Hepatocyte (in vitro differentiated cells): ENCODE measurements at regions not wholly inside any gene's neighbourhood (a gene's known extent, or its start where the extent isn't known, plus 50 kb on each side); places are given as distances from the start of the nearest gene placed in this dataset.

Experiments used
- DNase-seq: peaks from one replicate; pipeline ENCODE4 v3.0.0-alpha.2; 2016; ENCODE audit warnings: low spot score
- H2AFZ ChIP-seq: fragments of 200-600 bp; sonication (generic); 2 replicates; pipeline ENCODE4 v1.6.0; 2016; ENCODE audit warnings: antibody characterized with exemption, mild to moderate bottlenecking
- H3K27ac ChIP-seq: fragments of 200-600 bp; sonication (generic); 2 replicates; pipeline ENCODE4 v1.5.1; 2016; ENCODE audit warnings: mild to moderate bottlenecking
- H3K27me3 ChIP-seq: fragments of 200-600 bp; sonication (generic); 2 replicates; pipeline ENCODE4 v1.6.1; 2016
- H3K36me3 ChIP-seq: fragments of 200-600 bp; sonication (generic); replicated peaks from 2 replicates; pipeline ENCODE4 v1.5.1; 2016; ENCODE audit warnings: low read depth; ENCODE audit not compliant: insufficient read depth
- H3K4me1 ChIP-seq: fragments of 200-600 bp; sonication (generic); 2 replicates; pipeline ENCODE4 v1.5.1; 2016; ENCODE audit warnings: mild to moderate bottlenecking, moderate library complexity; ENCODE audit not compliant: insufficient read depth
- H3K4me2 ChIP-seq: fragments of 200-600 bp; sonication (generic); 2 replicates; pipeline ENCODE4 v1.6.0; 2016
- H3K4me3 ChIP-seq: fragments of 200-600 bp; sonication (generic); 2 replicates; pipeline ENCODE4 v1.5.1; 2016; ENCODE audit warnings: mild to moderate bottlenecking
- H3K79me2 ChIP-seq: fragments of 200-600 bp; sonication (generic); 2 replicates; pipeline ENCODE4 v1.6.0; 2017; ENCODE audit warnings: mild to moderate bottlenecking
- H3K9me2 ChIP-seq: fragments of 200-600 bp; sonication (generic); replicated peaks from 2 replicates; pipeline ENCODE4 v1.6.0; 2017; ENCODE audit warnings: mild to moderate bottlenecking; ENCODE audit not compliant: insufficient read depth
- H3K9me3 ChIP-seq: fragments of 200-600 bp; sonication (generic); 2 replicates; pipeline ENCODE4 v1.5.1; 2016; ENCODE audit warnings: low read depth, mild to moderate bottlenecking
- H4K20me1 ChIP-seq: fragments of 200-600 bp; sonication (generic); 2 replicates; pipeline ENCODE4 v1.6.0; 2016; ENCODE audit warnings: mild to moderate bottlenecking; ENCODE audit not compliant: insufficient read depth, poor library complexity, severe bottlenecking
- EZH2 ChIP-seq: fragments of 200-600 bp; sonication (generic); IDR thresholded peaks from 2 replicates; pipeline ENCODE4 v1.6.1; 2016; ENCODE audit warnings: antibody characterized with exemption, mild to moderate bottlenecking, borderline replicate concordance
- EZH2phosphoT487 ChIP-seq: fragments of 200-600 bp; sonication (generic); IDR thresholded peaks from one replicate; pipeline ENCODE4 v1.6.1; 2018; ENCODE audit warnings: antibody characterized with exemption, mild to moderate bottlenecking, low read depth, moderate library complexity; ENCODE audit not compliant: unreplicated experiment, severe bottlenecking
- WGBS: methylation state at CpG from one replicate; pipeline ENCODE4 v1.1.6; 2016; ENCODE audit warnings: low lambda C conversion rate; ENCODE audit errors: missing lambda C conversion rate; 5-methylcytosine and 5-hydroxymethylcytosine counted together
- TF ChIP-seq, protein P1 (sequence below): fragments of 200-600 bp; sonication (generic); IDR thresholded peaks from 2 replicates; pipeline ENCODE4 v1.5.1; 2016; ENCODE audit warnings: antibody characterized with exemption, mild to moderate bottlenecking; ENCODE audit not compliant: poor library complexity

DNA sequence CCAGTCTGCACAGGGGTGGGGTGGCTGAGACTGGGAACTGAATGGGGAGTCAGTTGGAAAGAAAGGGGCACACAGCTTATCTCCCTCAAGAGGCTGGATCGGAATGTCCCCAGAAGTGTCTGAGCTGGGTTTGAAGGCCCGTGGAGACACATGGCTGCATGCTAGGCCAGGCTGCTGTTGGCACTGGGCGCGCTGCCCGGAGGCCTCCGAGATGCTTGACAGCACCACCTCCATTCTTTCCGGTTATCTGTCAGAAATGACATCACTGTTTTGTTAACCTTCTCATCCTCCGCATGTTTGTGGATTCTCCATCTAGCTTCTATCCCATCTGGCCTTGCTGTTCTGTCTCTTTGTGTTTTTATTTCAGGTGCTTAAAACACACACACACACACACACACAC lies 85.5 kb downstream of the APIP start:
- DNase-seq, result no peak
- H3K27me3 ChIP-seq, result no peaks in the 10 kb centered on the region
- no peaks in the 10 kb centered on the region for H4K20me1 ChIP-seq
- H3K9me3 ChIP-seq, result no peaks in the 10 kb centered on the region
- no peaks in the 10 kb centered on the region for H3K36me3 ChIP-seq
- H3K4me3 ChIP-seq, result no peak overlapping the region
- 86% methylated on average over 8 of the region's 8 CpGs for WGBS
- H3K4me1 ChIP-seq, result peaks cover 5% of the 10 kb centered on the region
- no peak overlapping the region for H2AFZ ChIP-seq
- H3K4me2 ChIP-seq, result no peak overlapping the region
- H3K27ac ChIP-seq, result no peak overlapping the region
- TF ChIP-seq, protein P1, sequence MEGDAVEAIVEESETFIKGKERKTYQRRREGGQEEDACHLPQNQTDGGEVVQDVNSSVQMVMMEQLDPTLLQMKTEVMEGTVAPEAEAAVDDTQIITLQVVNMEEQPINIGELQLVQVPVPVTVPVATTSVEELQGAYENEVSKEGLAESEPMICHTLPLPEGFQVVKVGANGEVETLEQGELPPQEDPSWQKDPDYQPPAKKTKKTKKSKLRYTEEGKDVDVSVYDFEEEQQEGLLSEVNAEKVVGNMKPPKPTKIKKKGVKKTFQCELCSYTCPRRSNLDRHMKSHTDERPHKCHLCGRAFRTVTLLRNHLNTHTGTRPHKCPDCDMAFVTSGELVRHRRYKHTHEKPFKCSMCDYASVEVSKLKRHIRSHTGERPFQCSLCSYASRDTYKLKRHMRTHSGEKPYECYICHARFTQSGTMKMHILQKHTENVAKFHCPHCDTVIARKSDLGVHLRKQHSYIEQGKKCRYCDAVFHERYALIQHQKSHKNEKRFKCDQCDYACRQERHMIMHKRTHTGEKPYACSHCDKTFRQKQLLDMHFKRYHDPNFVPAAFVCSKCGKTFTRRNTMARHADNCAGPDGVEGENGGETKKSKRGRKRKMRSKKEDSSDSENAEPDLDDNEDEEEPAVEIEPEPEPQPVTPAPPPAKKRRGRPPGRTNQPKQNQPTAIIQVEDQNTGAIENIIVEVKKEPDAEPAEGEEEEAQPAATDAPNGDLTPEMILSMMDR, result no peak
- TF ChIP-seq EZH2phosphoT487 (no peak), EZH2 (no peak)
- H3K9me2 ChIP-seq, result no peaks in the 10 kb centered on the region
- no peaks in the 10 kb centered on the region for H3K79me2 ChIP-seq

DNA sequence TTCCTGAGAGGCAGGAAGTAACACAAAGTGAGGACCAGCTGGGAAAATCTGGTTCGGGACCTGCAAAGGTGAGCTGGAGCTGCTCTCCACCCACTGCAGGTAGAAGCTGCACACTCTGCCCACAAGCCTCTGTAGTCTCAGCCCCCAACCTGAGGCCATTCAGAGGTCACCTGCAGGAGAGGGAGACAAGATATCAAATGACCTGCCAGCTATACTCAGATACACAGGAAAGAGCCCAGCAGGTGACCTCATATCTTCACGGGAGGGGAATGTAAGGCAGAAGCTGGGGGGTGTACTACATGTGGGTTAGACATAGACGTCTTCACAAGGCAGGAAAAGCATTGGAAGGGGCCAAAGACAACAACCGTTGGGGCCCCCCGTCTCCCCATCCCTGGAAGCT lies 86.1 kb downstream of the APIP start:
- WGBS, result 69% methylated on average over 5 of the region's 5 CpGs

DNA sequence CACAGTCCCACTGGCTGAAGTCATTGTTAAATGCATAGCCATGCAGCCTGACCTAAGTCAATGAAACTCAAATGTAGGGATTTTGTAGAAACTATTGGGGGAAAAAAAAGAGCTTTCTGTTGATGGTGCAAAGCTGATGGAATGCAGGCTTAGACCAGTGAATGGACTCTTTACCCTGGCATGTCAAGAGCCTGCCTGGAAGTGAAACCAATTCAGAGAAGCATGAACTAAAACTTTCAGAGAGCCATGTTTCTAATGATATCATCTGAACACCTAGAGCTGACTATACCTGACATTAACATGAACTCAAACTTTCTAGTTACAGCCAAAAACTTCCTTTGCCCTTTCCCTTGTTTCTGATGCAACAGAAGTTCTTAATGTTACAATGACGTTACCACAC lies 89.0 kb downstream of the APIP start:
- Histone ChIP-seq H3K9me2 (no peaks in the 10 kb centered on the region), H3K79me2 (no peaks in the 10 kb centered on the region), H2AFZ (no peak overlapping the region), H3K27ac (no peak overlapping the region), H3K27me3 (no peaks in the 10 kb centered on the region), H4K20me1 (no peaks in the 10 kb centered on the region), H3K4me2 (no peak overlapping the region), H3K9me3 (no peaks in the 10 kb centered on the region), H3K4me1 (peaks cover 16% of the 10 kb centered on the region), H3K4me3 (no peak overlapping the region), H3K36me3 (no peaks in the 10 kb centered on the region)
- no peak for DNase-seq
- 81% methylated on average over 1 of the region's 1 CpG for WGBS
- TF ChIP-seq, protein P1, result no peak

More for the DNA sequence above, 86.1 kb downstream of the APIP start:
- Histone ChIP-seq H3K9me3 (no peaks in the 10 kb centered on the region), H3K9me2 (no peaks in the 10 kb centered on the region), H3K27me3 (no peaks in the 10 kb centered on the region), H4K20me1 (no peaks in the 10 kb centered on the region), H3K4me1 (peaks cover 11% of the 10 kb centered on the region), H2AFZ (no peak overlapping the region), H3K79me2 (no peaks in the 10 kb centered on the region), H3K36me3 (no peaks in the 10 kb centered on the region), H3K4me3 (no peak overlapping the region), H3K27ac (no peak overlapping the region), H3K4me2 (no peak overlapping the region)
- no peak for DNase-seq
- TF ChIP-seq EZH2 (no peak), EZH2phosphoT487 (no peak)
- TF ChIP-seq, protein P1, result no peak

DNA sequence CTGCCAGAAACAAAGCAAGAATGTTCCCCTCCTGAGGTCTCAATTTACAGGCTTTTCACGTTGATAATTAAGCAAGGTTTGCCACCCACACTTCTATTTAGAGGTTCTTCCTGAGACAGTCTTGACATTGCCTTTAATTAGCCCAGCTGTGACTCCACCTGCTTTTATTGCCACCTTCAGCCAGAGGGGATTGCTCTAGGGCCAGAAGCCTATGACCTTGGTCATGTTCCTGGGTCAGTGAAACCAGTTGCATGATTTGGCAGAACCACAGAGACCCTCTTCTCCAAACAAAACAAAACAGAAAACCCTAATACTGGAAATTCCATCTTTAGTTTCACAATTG lies 89.8 kb downstream of the APIP start:
- Histone ChIP-seq H3K36me3 (no peaks in the 10 kb centered on the region), H3K27ac (peak overlapping the region; percentile 66), H3K9me2 (no peaks in the 10 kb centered on the region), H3K27me3 (no peaks in the 10 kb centered on the region), H3K4me3 (no peak overlapping the region), H3K79me2 (no peaks in the 10 kb centered on the region), H4K20me1 (no peaks in the 10 kb centered on the region), H2AFZ (no peak overlapping the region), H3K4me2 (no peak overlapping the region), H3K9me3 (no peaks in the 10 kb centered on the region), H3K4me1 (peaks cover 16% of the 10 kb centered on the region)
- WGBS, result 35% methylated on average over 1 of the region's 1 CpG
- no peak for DNase-seq
- TF ChIP-seq, protein P1, result no peak
- no peak for TF ChIP-seq EZH2phosphoT487
- TF ChIP-seq EZH2, result no peak
